Putamen (tissue), 1 donor: ENCODE measurements at regions not wholly inside any gene's neighbourhood (a gene's known extent, or its start where the extent isn't known, plus 50 kb on each side); places are given as distances from the start of the nearest gene placed in this dataset.

Experiments used
- DNase-seq: peaks from one replicate; pipeline ENCODE4 v3.0.0-alpha.2; 2016; ENCODE audit warnings: low spot score

DNA sequence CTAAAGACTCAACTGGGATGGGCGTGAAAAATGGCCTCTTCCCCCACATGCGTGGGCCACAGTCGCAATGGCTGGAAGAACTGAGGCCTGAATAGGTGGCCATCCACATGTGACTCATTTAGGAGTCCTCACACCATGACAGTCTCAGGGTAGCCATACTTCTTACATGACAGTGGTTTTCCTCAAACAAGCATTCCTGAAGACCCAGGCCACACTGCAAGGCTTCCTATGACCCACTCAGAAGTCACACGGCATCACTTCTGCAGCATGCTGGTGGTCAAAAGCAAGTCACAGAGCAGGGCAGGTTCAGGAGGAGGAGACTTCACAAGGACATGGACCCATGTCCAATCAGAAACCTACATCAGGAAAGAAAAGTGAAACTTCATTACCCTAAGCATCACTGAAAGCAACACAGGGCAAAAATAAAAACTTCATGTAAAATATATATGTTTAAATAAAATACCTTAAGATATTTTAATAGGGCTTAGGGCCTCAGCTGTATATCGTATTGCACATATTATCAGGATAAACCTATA lies 257.1 kb downstream of the OPA1 start:
- no peak for DNase-seq

DNA sequence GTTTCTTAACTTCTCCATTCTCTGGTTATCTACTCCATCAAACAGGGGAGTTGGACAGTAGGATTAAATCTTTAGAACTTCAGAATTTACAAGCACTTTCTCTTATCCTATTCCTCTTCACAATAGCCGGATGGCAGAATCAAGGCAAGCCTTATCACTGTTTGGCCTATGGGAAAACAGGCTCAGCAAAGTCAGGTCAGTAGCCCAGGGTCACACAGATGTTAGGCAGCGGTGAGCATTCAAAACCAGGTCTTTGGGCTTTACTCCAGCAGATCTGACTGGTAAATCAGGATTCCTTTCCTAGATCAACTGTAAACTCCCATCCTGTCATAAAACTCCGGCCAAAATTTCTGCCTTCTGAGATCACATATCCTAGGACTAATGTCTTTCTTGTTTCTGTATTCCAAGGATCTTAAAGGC lies 258.4 kb downstream of the OPA1 start:
- no peak for DNase-seq

DNA sequence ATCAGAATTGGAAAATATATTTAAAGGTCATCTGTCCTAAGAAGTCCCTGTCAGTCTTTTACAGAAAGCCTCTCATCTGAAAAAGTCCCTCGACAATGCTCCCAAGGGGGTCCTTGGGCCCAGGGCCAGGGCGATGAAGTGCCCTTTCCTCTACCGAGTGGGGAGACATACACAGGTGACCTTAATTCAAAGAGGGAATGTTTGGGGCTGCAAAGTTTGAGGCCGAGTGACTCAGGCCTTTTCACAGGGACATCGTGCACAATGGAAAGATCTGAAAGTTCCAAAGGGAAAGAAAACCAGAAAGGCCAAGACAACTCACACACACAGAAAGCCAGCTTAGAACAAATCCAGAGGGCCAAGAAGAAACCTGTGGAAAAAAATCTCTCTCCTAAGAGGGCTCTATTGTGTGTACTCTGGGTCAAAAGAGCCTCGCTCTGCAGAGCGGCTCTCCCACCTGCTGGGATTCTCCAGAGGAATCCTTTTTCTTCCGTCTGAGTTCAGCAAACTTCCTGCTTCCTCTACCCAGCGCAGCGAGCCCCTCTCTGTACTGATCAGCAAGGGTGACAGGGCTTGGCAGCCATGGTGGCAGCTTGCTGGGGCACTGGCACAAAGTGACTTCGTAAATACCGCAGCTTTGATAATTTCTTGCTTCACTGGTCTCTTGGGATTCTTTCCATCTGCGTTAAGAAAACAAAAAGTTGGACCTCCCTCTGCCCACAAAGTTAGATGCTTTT lies 259.1 kb downstream of the OPA1 start:
- DNase-seq, result no peak

DNA sequence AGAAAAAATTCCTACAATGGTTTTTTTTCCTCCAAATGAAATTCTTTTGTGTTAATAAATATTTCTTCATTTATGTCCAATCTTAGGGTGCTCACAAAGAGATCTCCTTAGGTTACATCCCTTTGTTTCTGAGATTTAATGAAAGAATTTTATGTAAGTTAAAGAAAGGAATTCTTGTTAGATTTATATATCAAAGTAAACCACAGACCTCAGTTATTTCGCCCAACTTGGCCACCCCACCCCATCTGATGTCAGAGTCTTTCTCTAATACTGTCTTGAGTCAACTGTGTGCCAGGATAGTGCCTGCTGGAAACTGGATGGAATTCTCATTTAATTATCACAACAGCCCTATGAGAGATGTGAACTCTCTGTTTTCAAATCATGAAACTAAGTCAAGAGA lies 259.9 kb downstream of the OPA1 start:
- no peak for DNase-seq

DNA sequence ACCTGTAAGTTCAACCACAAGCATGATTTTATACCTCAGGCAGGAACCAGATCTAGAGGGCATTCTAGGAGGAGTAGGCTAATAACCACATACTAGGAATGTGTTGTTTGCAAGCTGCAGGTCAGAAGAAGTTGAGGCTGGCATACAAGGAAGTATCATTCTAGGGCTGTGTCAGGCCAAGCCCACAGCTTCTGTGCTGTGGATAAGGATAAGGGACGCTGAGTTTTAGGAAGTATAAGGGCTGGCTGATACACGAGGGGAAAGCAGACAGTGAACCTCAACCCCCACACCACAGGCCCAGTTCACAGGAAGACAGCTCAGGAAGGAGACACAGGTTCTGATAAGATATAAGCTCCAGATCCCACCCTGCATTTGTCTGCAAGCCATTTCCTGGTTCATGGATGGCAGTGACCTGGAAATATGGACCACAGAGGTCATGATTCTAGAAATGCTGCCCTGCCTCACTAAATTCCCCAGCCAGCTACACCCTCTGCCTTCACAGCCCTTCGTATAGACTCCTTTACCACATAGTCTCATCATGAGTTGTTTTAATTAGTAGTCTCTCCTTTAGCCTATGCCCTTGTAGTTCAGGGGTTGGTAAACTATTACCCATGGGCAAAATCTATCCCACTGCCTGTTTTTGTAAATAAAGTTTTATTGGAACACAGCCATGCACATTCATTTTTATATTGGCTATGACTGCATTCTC lies 260.7 kb downstream of the OPA1 start:
- DNase-seq, result no peak

DNA sequence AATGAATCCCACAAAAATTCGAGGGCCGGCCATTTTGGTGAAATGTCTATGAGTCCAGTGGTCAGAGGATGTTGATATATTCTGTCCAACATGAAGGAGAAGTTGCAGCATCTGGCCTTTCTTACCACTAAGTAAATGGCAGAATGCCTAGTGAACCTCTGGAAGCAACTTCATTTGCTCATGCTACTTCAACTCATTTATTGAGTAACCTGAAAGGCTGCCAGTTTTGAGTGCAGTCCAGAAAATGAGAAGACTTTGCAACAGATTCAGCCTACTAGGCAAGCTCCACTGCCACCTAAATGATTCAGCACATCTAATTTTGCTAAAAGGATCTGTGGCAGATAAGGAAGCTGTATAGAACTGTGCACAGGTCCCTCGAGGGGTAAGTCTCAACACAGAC lies 265.0 kb downstream of the OPA1 start:
- DNase-seq, result no peak

DNA sequence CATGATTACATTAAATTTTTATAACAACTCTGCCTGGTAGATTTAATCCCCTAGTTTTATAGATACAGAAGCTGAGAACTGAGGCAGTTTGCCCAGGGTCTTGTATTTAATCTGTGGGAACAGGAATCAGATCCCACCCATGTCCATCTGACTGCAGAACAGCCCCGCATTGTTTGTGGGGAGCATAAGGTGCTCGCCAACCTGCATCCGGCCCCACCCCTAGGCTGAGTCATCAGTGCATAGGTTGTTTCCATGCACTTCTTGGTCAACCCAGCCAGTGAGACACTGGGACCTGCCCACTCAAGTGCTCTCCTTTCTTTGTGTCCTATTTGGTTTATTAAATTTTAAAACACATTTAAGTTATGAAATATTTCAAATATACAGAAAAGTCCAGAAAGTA lies 266.2 kb downstream of the OPA1 start:
- DNase-seq, result no peak

DNA sequence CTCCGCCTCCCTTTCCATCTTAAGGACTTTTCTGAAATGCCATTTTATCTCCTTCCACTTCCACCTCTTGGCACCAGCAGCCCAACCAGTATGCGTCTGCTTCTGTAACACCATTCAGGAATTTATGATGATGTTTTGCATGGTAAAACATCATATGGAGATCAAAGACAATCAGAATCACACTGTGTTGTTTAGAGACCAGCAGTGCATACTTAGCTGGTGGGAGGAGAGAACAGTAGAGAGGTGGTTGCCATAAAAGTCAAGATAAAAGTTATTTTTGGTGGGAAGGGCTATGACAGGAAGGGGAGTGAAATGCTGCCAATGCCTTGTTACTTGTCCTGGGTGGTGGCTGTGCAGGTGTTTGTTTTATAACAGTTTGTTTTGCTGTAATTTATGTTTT lies 268.0 kb downstream of the OPA1 start:
- no peak for DNase-seq

DNA sequence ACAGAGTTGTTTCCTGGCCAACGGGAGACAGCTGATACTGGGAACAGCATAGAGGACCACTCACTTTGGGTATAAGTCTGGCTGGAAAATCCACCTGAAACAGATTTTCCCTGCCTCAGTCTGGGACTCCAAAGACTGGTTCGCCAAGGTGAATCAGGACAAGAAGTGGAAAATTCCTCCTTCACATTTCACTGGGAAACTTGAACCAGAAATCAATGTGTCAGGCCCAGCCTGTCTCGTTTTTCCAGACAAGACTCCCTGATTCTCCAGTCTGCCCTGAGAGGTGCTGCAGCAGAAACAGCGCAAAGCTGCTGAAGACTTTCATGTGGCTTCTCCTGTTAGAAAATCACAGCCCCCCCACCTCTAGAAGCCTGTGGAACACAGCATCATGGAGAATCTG lies 269.8 kb downstream of the OPA1 start:
- DNase-seq, result no peak

DNA sequence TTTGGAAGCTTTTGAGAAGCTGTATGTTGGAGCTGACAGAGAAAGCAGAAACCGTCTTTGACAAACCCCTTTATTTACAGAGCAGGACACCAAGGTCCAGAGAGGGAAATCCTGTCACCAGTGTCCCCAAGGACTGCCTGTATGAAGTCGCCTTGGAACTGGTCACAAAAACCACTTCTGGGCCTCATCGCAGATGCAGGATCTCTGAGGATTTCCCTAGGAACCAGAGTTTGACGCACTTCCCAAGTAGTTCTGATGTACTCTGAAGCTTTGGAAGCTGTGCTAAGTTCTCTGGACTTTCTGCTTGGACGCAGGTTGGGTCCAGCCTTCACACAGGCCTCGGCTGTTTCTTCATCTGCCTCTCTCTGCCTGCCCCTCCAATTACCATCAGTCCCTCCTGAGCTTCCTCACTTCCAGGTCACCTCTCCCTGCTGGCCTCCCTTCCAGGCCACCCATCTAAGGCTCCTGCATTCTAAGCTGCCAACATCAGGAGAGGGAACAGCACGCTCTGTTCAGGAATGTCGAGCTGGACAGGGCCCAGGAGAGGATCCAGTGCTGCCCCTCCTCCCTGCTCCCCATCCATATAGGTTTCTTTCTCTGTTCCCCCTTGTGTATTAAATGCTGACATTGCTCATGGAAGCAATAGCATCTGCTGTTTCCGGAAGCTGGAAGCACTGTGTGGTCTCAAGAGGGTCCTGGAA lies 270.8 kb downstream of the OPA1 start:
- DNase-seq, result no peak

DNA sequence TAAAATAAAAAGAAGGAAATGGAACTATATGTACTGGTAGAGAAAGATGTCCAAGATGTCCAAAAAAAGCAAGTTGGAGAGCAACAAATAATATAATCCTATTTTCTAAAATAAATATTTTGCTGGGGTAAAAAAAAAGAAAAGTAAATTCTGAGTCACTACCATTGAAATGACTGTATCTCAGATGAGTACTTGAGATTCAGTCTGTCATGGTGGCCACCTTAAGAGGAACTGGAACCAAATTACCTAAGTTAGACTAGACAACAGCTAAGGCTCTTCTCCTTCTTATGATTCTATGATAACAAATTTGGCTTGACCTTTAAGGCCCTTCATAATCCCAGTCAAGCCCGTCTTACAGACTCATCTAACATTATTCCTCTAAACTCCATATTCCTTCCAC lies 270.6 kb upstream of the HES1 start:
- DNase-seq, result no peak

DNA sequence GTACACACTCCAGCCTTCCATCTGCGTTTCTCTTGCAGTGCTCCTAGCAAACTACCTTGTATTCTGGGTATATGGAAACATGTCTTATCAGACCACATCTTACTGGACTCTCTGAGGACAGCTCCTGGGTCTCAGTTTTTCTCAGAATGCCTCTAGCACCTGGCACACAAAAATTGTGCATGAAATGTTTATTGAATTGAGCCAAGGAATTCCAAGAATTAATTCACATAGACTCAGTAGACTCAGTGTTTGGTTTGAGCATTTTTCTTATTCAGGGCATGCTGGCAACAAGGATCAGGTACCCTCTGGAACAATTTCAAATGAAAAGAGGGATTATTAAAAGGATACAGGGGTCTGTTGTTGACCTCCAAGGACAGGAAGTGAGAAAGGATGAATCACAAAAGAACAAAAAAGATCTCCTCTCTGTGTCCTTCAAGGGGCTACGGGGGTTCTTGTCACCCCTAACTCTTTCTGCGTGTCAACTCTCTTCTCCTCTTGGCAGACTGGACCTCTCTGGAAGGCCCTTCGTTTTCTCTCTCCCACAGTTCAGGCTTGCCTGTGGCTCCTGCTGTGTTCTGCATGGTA lies 270.0 kb upstream of the HES1 start:
- DNase-seq, result no peak

DNA sequence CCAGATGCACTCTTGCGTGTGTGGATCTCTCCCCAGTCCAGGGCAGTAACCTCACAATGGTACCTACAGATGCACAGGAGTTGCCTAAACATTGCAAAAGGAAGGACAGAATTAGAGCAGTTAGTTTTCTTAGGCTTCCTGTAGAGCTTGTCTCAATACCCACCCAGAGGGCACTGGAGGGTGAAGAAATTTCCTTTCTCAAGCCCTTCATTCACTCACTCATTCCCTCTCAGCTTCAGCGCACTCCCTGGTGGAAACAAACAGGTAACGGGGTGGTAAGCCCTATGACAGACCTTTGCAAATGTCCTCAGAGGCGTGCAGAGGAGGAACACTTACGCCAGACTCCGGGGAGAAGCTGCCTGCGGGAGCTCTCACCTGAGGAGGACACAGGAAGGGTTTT lies 267.4 kb upstream of the HES1 start:
- no peak for DNase-seq

DNA sequence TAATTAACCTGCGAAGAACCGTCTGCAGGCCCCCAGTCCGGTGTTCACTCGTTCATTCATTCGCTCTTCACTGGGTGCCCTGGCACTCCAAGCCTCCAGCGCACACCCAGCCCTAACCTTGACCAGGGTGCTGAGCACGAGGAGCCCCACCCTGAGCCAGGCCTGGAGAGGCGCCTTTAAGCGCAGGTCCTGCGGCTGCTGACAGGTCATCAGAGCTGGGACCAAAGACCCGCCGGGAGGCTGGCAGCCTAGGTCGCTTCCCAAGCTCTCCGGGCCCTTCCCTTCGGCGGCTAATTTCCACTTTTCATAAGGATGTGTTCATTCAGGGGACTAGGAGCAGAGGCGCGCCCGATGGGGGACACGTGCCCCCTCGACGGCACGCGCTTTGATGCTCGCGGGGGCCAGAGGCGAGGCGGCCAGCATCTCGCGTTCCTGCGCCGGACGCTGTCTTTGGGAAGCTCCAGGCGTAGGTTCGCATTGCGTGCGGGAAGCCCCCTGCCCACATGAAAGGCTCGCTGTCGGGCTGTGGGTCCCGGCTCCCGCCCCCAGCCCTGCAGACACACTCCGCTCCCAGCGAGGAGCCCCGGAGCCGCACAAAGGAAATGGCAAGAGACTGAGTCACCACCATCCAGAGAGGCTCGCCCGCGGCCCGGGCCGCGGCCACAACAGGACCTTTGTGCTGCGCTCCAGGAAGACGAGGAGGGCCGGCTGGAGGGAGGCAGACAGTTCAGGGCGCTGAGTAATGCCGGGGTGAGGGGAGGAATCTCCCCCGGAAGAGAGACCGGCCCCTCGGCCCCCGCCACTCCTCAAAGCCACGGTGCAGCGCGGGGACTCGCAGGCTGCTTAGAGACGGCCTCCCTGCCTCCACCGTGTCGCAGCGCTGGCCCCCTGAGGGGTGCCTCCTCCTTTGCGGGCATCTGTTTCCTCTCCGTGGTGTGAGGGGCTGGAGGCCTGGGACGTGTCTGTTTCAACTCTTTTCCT lies 266.4 kb upstream of the HES1 start:
- DNase-seq, result peak; percentile 10

DNA sequence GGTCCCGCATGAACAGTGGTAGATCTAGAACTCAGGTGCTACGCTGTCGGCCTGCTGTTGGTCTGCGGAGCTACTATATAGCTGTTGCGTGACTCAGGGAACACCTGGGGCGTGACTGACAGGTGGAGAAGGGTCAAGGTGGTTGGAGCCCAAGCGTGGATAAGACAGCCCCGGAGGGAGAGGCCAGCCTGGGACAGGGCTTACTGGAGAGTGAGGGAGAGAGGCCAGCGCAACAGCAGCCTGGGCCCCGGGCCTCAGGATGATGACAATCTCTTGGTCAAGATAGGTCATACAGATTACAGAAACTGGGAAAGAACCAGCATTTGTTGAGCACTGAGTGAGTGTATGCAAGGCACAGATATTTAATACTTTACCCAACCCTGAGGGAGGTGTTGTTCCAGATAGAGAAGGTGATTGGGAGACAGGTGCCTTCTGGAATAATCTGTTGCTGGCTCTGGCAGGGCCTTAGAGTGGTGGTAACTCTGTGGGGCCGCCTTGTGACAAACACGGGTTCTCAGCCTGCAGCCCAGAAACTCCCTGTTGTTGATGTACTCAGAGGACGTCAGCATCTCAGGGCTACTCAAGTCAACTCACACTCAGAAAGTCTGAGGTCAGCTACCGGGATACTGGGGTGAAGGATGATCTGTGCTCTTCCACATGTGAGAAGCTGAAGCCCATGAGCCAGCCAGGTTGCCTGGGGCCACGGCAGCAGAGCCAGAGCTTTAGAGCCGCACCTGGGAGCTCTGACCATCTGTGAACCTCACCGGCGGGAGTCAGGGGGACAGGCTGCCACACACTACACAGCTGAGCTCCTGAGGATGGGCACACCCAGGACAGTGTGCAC lies 265.4 kb upstream of the HES1 start:
- DNase-seq, result no peak

DNA sequence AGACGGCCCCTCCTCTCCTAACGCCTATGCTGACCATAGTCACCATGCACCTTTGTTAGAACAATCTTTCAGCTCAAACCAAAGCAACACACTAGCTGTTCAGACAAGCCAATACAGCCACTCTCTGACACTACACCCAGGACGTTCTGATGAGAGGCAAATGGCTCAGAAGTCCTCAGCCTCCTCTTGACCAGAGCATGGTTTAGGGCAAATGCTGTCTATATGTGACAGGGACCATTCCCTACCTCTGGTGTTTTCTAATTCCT lies 264.8 kb upstream of the HES1 start:
- no peak for DNase-seq

DNA sequence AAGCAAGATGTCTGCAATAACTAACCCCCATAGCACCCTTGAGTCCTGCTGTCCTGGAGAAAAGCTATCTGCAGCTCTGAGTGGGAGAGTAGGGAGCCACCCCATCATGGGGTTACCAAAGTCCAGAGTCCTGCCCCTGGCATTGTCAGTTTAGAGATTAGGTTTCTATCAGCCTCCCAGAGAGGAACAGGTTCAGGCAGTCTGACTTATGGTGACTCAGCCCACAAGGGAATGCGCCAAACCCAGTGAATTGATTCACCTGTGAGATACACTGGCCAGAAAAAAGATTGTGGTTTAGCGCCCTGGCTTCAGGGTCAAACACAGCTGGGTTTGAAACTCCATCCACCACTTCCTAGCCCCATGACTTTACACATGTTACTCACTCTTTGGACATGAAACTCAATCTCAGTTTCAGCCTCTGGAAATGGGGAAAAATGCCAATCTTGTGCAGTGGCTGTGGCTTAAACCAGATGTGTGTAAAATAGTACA lies 263.6 kb upstream of the HES1 start:
- no peak for DNase-seq

DNA sequence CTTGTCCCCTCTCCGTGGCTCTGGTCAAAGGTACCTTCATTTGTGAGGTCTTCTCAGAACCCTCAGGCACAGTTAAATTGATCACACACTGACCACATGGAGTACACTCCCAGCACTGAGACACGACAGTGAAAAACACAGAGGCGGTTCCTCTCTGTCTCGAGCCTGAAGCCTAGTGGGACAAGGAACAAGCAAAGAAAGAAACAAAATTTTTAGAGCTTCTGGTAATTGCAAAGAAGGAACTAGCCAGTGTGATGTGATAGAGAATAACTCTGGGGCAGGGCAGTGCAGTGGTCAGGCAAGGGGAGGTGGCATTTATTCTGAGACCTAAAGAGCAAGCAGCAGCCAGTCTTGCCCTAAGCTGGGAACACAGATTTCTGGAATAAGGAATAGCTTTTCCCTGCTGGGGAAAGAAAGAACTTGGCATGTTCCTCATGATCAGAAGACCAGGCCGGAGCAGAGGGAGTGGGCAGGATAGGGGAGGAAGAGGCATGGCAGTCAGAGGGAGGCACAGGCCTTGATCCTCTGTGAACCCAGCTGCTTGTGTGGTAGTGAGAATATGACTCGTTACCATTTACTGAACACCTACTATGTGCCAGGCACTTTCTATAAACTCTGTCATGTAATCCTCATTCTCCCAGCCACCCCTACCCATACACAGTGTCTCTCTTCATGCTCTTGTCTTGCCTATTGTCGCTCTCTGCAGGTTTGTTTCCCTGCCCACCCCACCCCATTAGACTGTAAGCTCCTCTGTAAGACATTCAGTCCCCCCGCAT lies 262.3 kb upstream of the HES1 start:
- no peak for DNase-seq

DNA sequence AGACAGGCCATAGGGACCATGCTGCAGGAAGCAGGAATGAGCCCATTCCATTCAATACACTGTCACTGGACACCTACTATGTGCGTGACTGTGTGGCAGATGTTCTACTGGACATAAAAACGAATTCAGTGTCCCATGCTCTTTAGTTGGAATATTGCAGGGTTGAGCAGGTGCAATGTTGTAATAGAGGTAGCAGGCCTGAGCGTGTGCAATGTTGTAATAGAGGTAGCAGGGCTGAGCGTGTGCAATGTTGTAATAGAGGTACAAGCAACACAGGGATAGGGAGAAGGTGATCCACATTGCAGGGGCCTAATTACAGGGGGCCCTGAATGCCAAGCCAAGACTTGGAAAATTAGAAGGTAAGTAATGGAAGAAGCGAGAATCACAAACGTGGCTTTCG lies 261.4 kb upstream of the HES1 start:
- no peak for DNase-seq
